Lung (tissue), 11 donors: ENCODE measurements at regions not wholly inside any gene's neighbourhood (a gene's known extent, or its start where the extent isn't known, plus 50 kb on each side); places are given as distances from the start of the nearest gene placed in this dataset.

Experiments used
- ATAC-seq: fragments of 200-7000 bp; cut with Tn5 transposase; one replicate; pipeline ENCODE4 v1.9.1; 2020; ENCODE audit warnings: moderate number of reproducible peaks; ENCODE audit not compliant: insufficient read depth, low FRiP score
- DNase-seq, 3 donors: peaks; one replicate each; pipeline ENCODE4 v3.0.0-alpha.2; 2013 to 2017
- H3K27ac ChIP-seq, 2 donors: one replicate each; pipeline ENCODE4 v1.5.1; 2013; ENCODE audit warnings: mild to moderate bottlenecking in 2 of 2, moderate library complexity in 2 of 2, control low read depth in 1 of 2, inconsistent platforms in 1 of 2, low read depth in 1 of 2, low read length in 1 of 2
- H3K27me3 ChIP-seq, 3 donors: one replicate each; pipeline ENCODE4 v1.5.1; 2013; ENCODE audit warnings: low read length in 2 of 3; ENCODE audit not compliant: control insufficient read depth in 3 of 3, insufficient read depth in 3 of 3
- H3K36me3 ChIP-seq, 4 donors: one replicate each; pipeline ENCODE4 v1.5.1; 2013; ENCODE audit warnings: low read length in 4 of 4, mild to moderate bottlenecking in 1 of 4, moderate library complexity in 1 of 4; ENCODE audit not compliant: control insufficient read depth in 4 of 4, insufficient read depth in 4 of 4
- H3K4me1 ChIP-seq, 5 donors: one replicate each; pipeline ENCODE4 v1.5.1; 2013; ENCODE audit warnings: low read length in 5 of 5, mild to moderate bottlenecking in 2 of 5, moderate library complexity in 1 of 5; ENCODE audit not compliant: control insufficient read depth in 5 of 5, insufficient read depth in 5 of 5
- H3K4me3 ChIP-seq: one replicate; pipeline ENCODE4 v1.5.1; 2013; ENCODE audit warnings: mild to moderate bottlenecking, control low read depth, moderate library complexity
- H3K9ac ChIP-seq, 2 donors: one replicate each; pipeline ENCODE4 v1.5.1; 2013; ENCODE audit warnings: low read length in 2 of 2, control low read depth in 1 of 2; ENCODE audit not compliant: insufficient read depth in 1 of 2
- H3K9me3 ChIP-seq, 4 donors: one replicate each; pipeline ENCODE4 v1.5.1; 2013; ENCODE audit warnings: low read length in 3 of 4, mild to moderate bottlenecking in 1 of 4, moderate library complexity in 1 of 4; ENCODE audit not compliant: control insufficient read depth in 4 of 4, insufficient read depth in 3 of 4
- WGBS, 2 donors: extraction: QIAGEN DNeasy Blood & Tissue Kit; methylation state at CpG; one replicate each; pipeline ENCODE4 v1.1.7; 2013; 5-methylcytosine and 5-hydroxymethylcytosine counted together
- TF ChIP-seq, protein P1 (sequence below): IDR thresholded peaks from 2 replicates; pipeline ENCODE4 v1.5.1; 2012; ENCODE audit warnings: mild to moderate bottlenecking; ENCODE audit errors: control extremely low read depth, extremely low read depth
- donor health status: control.
- donor health status: control.
- donor health status: Bipolar disorder and iron deficiency.
- donor health status: healthy.
- donor health status: DM: yes; HTN: yes; CAD: no.

DNA sequence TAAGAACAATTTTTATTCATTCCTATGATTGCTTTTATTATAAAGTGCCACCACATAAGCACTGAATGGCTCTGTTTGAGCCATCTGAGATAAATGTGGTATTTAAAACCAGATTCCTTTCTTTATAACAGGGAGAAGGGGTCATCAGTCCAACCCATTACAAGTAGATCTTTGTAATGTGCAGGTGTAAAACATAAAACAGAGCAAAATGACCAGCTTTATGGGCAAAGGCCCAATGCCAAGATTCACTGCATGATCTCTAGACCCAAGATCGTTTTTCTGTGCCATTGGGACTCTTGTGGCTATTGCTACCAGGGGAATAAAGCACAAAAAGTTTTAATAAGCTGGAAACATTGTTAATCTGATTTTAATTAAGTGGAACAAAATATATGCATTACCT lies 469.9 kb downstream of the PRR16 start:
- WGBS, 2 donors: 44 to 53% methylated on average over 1 of the region's 1 CpG
- H3K9ac ChIP-seq: no peak overlapping the region
- DNase-seq: no peak
- H3K27ac ChIP-seq: no peak overlapping the region
- no peak overlapping the region for H3K4me3 ChIP-seq
- H3K4me1 ChIP-seq: no peaks in the 10 kb centered on the region
- no peak for ATAC-seq
- no peaks in the 10 kb centered on the region for H3K36me3 ChIP-seq
- H3K27me3 ChIP-seq: no peaks in the 10 kb centered on the region
- no peaks in the 10 kb centered on the region for H3K9me3 ChIP-seq
- TF ChIP-seq, protein P1, sequence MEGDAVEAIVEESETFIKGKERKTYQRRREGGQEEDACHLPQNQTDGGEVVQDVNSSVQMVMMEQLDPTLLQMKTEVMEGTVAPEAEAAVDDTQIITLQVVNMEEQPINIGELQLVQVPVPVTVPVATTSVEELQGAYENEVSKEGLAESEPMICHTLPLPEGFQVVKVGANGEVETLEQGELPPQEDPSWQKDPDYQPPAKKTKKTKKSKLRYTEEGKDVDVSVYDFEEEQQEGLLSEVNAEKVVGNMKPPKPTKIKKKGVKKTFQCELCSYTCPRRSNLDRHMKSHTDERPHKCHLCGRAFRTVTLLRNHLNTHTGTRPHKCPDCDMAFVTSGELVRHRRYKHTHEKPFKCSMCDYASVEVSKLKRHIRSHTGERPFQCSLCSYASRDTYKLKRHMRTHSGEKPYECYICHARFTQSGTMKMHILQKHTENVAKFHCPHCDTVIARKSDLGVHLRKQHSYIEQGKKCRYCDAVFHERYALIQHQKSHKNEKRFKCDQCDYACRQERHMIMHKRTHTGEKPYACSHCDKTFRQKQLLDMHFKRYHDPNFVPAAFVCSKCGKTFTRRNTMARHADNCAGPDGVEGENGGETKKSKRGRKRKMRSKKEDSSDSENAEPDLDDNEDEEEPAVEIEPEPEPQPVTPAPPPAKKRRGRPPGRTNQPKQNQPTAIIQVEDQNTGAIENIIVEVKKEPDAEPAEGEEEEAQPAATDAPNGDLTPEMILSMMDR: no peak

DNA sequence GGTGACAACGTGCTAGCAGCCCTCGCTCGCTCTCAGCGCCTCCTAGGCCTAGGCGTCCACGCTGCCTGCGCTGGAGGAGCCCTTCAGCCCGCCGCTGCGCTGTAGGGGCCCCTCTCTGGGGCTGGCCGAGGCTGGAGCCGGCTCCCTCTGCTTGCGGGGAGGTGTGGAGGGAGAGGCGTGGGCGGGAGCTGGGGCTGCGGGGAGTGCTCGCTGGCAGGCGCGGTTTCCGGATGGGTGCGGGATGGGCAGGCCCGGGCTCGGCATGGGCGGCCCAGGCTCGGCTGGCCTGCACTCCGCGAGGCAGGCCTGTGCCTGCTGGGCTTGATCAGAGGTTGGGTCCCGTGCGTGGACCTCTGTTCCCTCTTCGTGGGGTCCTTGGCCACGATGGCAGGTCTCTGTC lies 472.6 kb downstream of the PRR16 start:
- TF ChIP-seq, protein P1: no peak
- no peaks in the 10 kb centered on the region for H3K27me3 ChIP-seq
- H3K4me3 ChIP-seq: no peak overlapping the region
- H3K36me3 ChIP-seq: no peaks in the 10 kb centered on the region
- no peak overlapping the region for H3K27ac ChIP-seq
- H3K4me1 ChIP-seq: no peaks in the 10 kb centered on the region
- no peaks in the 10 kb centered on the region for H3K9me3 ChIP-seq
- no peak overlapping the region for H3K9ac ChIP-seq
- 89 to 93% methylated on average over 30 to 31 of the region's 31 CpGs for WGBS, 2 donors
- no peak for ATAC-seq
- DNase-seq: no peak

DNA sequence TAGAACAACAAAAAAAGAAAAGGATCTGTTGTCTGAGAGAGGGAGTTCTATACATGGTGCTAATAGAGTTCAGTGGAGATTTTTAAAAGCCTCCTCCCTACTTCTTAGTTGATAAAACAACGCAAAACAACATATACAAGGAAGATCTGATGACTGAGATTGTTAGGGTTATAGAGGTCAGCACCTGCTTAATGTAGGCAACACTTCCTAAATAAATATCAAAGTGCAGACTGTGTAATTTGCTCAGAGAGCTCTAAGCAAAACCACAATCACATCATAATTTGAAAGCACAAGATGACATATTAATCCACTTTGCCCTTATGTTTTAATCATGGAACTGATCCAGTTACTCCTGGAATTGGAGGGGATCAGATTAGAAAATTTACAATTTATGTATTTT lies 474.5 kb downstream of the PRR16 start:
- Histone ChIP-seq H3K27ac (no peak overlapping the region), H3K27me3 (no peaks in the 10 kb centered on the region), H3K9me3 (no peaks in the 10 kb centered on the region), H3K4me3 (no peak overlapping the region), H3K4me1 (peaks cover 0 to 10% (median 0%) of the 10 kb centered on the region in 5 donors), H3K9ac (no peak overlapping the region), H3K36me3 (no peaks in the 10 kb centered on the region)
- 49 to 79% methylated on average over 1 of the region's 1 CpG for WGBS, 2 donors
- DNase-seq: no peak
- no peak for ATAC-seq
- TF ChIP-seq, protein P1: no peak
